HG02798 (cell line): ENCODE measurements at regions not wholly inside any gene's neighbourhood (a gene's known extent, or its start where the extent isn't known, plus 50 kb on each side); places are given as distances from the start of the nearest gene placed in this dataset.

Experiments
- ATAC-seq: cut with Tn5 transposase; IDR thresholded peaks from one replicate; pipeline ENCODE4 v1.9.1; 2021; ENCODE audit warnings: mild to moderate bottlenecking; ENCODE audit not compliant: unreplicated experiment, poor library complexity

- peak; percentile 37 for ATAC-seq
These were observed 292.3 kb upstream of the STT3B start for GRCh38 chr3:31240466-31240865.

- ATAC-seq = no peak
These were observed 291.9 kb upstream of the STT3B start for GRCh38 chr3:31240874-31241273.

GRCh38 chr3:31241533-31241932, 291.2 kb upstream of the STT3B start:
- ATAC-seq = no peak

- ATAC-seq = peak; percentile 72
These were observed 290.4 kb upstream of the STT3B start for GRCh38 chr3:31242026-31242960.

GRCh38 chr3:31244929-31245817, 287.6 kb upstream of the STT3B start:
- ATAC-seq = no peak

GRCh38 chr3:31246293-31247062, 286.2 kb upstream of the STT3B start:
- ATAC-seq = no peak

GRCh38 chr3:31247063-31247447, 285.7 kb upstream of the STT3B start:
- no peak for ATAC-seq

GRCh38 chr3:31247850-31248562, 284.7 kb upstream of the STT3B start:
- peak; percentile 62 for ATAC-seq

- ATAC-seq = no peak
These were observed 284.1 kb upstream of the STT3B start for GRCh38 chr3:31248563-31248992.

GRCh38 chr3:31249545-31249944, 283.2 kb upstream of the STT3B start:
- ATAC-seq = no peak

GRCh38 chr3:31250116-31250777, 282.5 kb upstream of the STT3B start:
- ATAC-seq = no peak

GRCh38 chr3:31251083-31251482, 281.6 kb upstream of the STT3B start:
- ATAC-seq = no peak

GRCh38 chr3:31252216-31253185, 280.2 kb upstream of the STT3B start:
- peak; percentile 24 for ATAC-seq

GRCh38 chr3:31253782-31254181, 278.9 kb upstream of the STT3B start:
- no peak for ATAC-seq

- ATAC-seq = no peak
These were observed 278.2 kb upstream of the STT3B start for GRCh38 chr3:31254483-31254882.

- no peak for ATAC-seq
These were observed 277.6 kb upstream of the STT3B start for GRCh38 chr3:31255007-31255581.

GRCh38 chr3:31262201-31262600, 270.5 kb upstream of the STT3B start:
- no peak for ATAC-seq

- ATAC-seq = no peak
These were observed 268.8 kb upstream of the STT3B start for GRCh38 chr3:31263897-31264296.
